ENCODE measurements at regions not wholly inside any gene's neighbourhood (a gene's known extent, or its start where the extent isn't known, plus 50 kb on each side); places are given as distances from the start of the nearest gene placed in this dataset.
"Not testable (repeated sequence)": the region's sequence is repeated elsewhere in the genome, so short reads cannot be mapped to it uniquely, and the experiment has no call there.

- intact Hi-C loops (cut with DNase I; ENCODE audit: low total_unique reads) = no loop called here
- WGBS, 2 donors (ENCODE audit: low coverage in 1 of 2) = 63 to 76% methylated on average over 2 of the region's 2 CpGs
- in situ Hi-C loops (cut with MboI; ENCODE audit: low pct_ligation_motif_present in 1 of 4, low pct_unique_long_range_greater_than_20kb in 1 of 4, low sequenced_read_pairs in 3 of 4) = no loop called here
Observed at GRCh38 chr7:52344015-52344414, 691.4 kb upstream of the POM121L12 start.

GRCh38 chr7:52340067-52340466 lies 695.4 kb upstream of the POM121L12 start:
- Histone ChIP-seq H3K9me3 (no peaks in the 10 kb centered on the region), H3K27ac (no peak overlapping the region), H3K27me3 (no peaks in the 10 kb centered on the region), H3K36me3 (no peaks in the 10 kb centered on the region), H3K4me3 (no peak overlapping the region), H3K4me1 (no peaks in the 10 kb centered on the region)
- intact Hi-C loops (cut with DNase I; ENCODE audit: low total_unique reads) = no loop called here
- TF ChIP-seq CTCF (IDR thresholded peaks at IDR 0.05) = no peak
- no peak for DNase-seq
- 44 to 72% methylated on average over 3 to 6 of the region's 6 CpGs for WGBS, 2 donors (ENCODE audit: low coverage in 1 of 2)
- in situ Hi-C loops (cut with MboI; ENCODE audit: low pct_ligation_motif_present in 1 of 4, low pct_unique_long_range_greater_than_20kb in 1 of 4, low sequenced_read_pairs in 3 of 4) = no loop called here

More at GRCh38 chr7:52344015-52344414, 691.4 kb upstream of the POM121L12 start:
- Histone ChIP-seq H3K9me3 (no peaks in the 10 kb centered on the region), H3K27ac (no peak overlapping the region), H3K4me3 (no peak overlapping the region), H3K27me3 (no peaks in the 10 kb centered on the region), H3K36me3 (no peaks in the 10 kb centered on the region), H3K4me1 (no peaks in the 10 kb centered on the region)
- TF ChIP-seq EP300 (IDR thresholded peaks at IDR 0.05; ENCODE audit: low read depth) = no peak
- TF ChIP-seq POLR2AphosphoS5 (IDR thresholded peaks at IDR 0.05) = no peak
- TF ChIP-seq CTCF (IDR thresholded peaks at IDR 0.05) = no peak
- no peak for TF ChIP-seq POLR2A (IDR thresholded peaks at IDR 0.05)
- DNase-seq = no peak

- DNase-seq = peak; percentile 10
- WGBS, 2 donors (ENCODE audit: low coverage in 1 of 2) = 62% methylated on average over 7 of the region's 7 CpGs; no CpG with 5 or more reads in 1 of the 2 donors
Observed at GRCh38 chr7:52328328-52328727, 707.1 kb upstream of the POM121L12 start.

GRCh38 chr7:52325237-52325636 lies 710.2 kb upstream of the POM121L12 start:
- no peaks in the 10 kb centered on the region for H3K4me1 ChIP-seq
- no peaks in the 10 kb centered on the region for H3K36me3 ChIP-seq
- WGBS, 2 donors (ENCODE audit: low coverage in 1 of 2) = 0 to 27% methylated on average over 1 of the region's 1 CpG
- no peak for DNase-seq
- no peak for TF ChIP-seq CTCF (IDR thresholded peaks at IDR 0.05)
- TF ChIP-seq POLR2AphosphoS5 (IDR thresholded peaks at IDR 0.05) = no peak
- TF ChIP-seq EP300 (IDR thresholded peaks at IDR 0.05; ENCODE audit: low read depth) = no peak
- no peak for TF ChIP-seq POLR2A (IDR thresholded peaks at IDR 0.05)
- H3K9me3 ChIP-seq = no peaks in the 10 kb centered on the region
- intact Hi-C loops (cut with DNase I; ENCODE audit: low total_unique reads) (no loop called here), in situ Hi-C loops (cut with MboI; ENCODE audit: low pct_ligation_motif_present in 1 of 4, low pct_unique_long_range_greater_than_20kb in 1 of 4, low sequenced_read_pairs in 3 of 4) (no loop called here)
- H3K4me3 ChIP-seq = no peak overlapping the region
- no peak overlapping the region for H3K27ac ChIP-seq
- H3K27me3 ChIP-seq = no peaks in the 10 kb centered on the region

More at GRCh38 chr7:52328328-52328727, 707.1 kb upstream of the POM121L12 start:
- in situ Hi-C loops (cut with MboI; ENCODE audit: low pct_ligation_motif_present in 1 of 4, low pct_unique_long_range_greater_than_20kb in 1 of 4, low sequenced_read_pairs in 3 of 4); H3K4me3 ChIP-seq; H3K27ac ChIP-seq; H3K4me1 ChIP-seq; H3K27me3 ChIP-seq; H3K36me3 ChIP-seq; H3K9me3 ChIP-seq; intact Hi-C loops (cut with DNase I; ENCODE audit: low total_unique reads): not testable (repeated sequence)

GRCh38 chr7:52323202-52323746 lies 712.2 kb upstream of the POM121L12 start:
- H3K36me3 ChIP-seq = no peaks in the 10 kb centered on the region
- TF ChIP-seq POLR2A (IDR thresholded peaks at IDR 0.05) = no peak
- no peaks in the 10 kb centered on the region for H3K4me1 ChIP-seq
- intact Hi-C loops (cut with DNase I; ENCODE audit: low total_unique reads) = no loop called here
- H3K4me3 ChIP-seq = no peak overlapping the region
- H3K27me3 ChIP-seq = no peaks in the 10 kb centered on the region
- no peak overlapping the region for H3K27ac ChIP-seq
- in situ Hi-C loops (cut with MboI; ENCODE audit: low pct_ligation_motif_present in 1 of 4, low pct_unique_long_range_greater_than_20kb in 1 of 4, low sequenced_read_pairs in 3 of 4) = no loop called here
- WGBS, 2 donors (ENCODE audit: low coverage in 1 of 2) = 60 to 90% methylated on average over 1 of the region's 1 CpG
- no peak for DNase-seq
- H3K9me3 ChIP-seq = no peaks in the 10 kb centered on the region
